GM18861 (cell line): ENCODE measurements at regions not wholly inside any gene's neighbourhood (a gene's known extent, or its start where the extent isn't known, plus 50 kb on each side); places are given as distances from the start of the nearest gene placed in this dataset.

ENCODE experiments used
- ATAC-seq: cut with Tn5 transposase; IDR thresholded peaks from one replicate; pipeline ENCODE4 v1.9.1; 2021; ENCODE audit not compliant: unreplicated experiment

DNA sequence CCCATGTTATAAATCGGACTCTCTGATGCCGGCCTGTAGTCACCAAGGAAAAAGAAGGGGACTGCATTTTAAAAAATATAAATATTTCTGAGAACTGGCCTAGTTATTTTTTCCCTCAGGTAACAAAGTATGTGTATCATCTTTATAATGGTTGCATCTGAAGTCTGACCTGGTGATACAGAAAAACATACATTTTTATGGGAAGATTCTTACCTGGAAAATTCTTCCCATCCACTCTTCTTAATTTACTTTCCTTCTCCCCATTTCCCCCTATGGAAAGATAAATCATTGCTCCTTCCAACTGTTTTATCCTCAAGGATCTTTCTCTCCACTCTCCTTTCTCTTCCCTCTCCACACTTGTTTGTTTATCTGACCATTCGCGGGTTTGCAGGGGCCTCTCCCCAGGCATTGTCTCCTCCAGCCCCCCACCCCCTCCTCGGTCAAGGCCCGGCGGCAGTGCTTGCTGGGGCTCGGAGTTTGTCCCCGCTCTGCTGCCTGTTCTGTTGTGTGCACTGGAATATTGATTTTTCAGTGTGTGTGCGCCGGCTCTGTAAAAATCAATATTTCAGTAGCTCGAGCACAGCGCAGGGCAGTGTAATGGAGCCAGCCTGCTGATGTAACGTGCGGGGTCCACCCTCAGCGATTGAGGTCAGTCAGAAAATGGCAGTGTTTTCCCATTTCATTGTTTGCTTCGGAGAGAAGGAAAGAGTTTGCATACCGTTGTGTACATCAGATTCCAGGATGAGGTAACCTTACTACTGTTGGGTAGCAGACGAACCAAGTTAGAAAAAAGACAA, 199.5 kb upstream of the NFE2L3 start:
- ATAC-seq, result no peak

DNA sequence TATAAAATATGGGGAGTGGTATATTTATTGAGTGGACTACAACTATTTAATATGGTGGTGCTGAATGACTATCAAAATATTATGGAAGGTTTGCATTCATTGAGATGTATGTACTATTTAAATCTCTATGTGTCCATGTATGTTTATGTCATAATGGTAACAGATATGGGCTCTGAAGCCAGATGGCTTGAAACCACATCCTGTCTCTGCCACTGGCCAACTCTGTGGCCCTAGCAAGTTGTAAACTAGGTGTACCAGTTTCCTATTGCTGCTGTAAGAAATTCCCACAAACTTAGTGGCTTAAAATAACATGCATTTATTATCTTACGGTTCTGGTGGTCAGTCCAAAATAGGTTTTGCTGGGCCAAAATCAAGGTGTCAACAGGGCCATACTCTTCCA, 198.1 kb upstream of the NFE2L3 start:
- ATAC-seq, result peak; percentile 33

DNA sequence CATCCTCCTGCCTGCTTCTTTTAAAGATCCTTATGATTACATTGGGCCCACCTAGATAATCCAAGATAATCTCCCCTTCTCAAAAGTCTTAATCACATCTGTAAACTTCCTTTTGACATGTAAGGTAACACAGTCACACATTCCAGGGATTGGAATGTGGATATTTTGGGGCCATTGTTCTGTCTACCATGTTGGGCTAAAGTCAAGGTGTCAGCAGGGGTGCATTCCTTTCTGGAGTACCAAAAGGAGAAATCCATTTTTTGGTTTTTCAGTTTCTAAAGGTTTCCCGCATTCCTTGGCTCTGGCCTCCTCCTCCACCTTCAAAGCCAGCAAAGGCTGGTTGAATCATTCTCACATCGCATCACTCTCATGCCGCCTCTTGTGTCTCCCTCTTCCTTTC, 197.6 kb upstream of the NFE2L3 start:
- ATAC-seq, result no peak

DNA sequence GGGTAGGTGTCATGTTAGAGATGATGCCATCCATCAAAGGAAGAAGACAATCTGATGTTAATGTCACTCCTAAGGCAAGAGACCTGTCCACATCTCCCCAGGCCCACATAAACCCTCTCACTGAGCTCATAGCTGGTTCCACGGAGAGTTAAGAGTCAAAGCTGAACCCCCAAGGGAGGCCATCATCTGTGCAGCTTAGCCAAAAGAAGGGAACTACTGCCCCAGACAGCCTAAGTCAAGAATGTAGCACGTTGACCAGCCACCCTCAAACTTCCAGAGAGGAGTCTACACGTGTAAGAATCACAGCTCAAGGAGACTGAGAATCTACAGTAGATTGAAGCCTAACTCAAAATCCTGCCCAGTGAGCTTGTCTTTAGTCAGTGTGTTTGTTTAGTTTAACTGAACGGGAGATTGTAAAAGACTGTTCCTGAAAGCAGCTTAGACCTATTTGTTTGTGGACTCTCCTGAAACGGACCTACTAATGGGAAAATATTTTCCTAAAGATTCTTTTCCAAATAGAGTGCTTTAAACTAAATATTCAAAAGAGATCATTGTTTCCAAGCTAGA, 192.7 kb upstream of the NFE2L3 start:
- ATAC-seq, result no peak

DNA sequence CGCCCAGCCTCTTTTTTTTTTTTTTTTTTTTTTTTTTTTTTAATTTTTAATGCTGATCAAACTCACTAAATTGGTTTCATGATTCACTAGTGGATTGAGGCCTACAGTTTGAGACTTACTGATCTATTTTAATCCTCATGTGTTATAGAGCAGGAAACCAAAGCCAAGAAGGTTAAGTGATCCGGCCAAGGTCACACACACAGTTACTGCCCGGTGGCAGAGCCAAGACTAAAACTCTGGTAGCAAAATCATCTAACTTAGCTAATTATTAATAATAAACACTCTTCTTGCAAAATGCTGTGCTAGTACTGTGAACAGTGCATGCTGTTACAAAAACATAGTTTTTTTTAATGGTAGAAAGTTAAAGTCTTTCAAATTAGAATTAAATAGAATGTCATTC, 188.3 kb upstream of the NFE2L3 start:
- ATAC-seq, result no peak

DNA sequence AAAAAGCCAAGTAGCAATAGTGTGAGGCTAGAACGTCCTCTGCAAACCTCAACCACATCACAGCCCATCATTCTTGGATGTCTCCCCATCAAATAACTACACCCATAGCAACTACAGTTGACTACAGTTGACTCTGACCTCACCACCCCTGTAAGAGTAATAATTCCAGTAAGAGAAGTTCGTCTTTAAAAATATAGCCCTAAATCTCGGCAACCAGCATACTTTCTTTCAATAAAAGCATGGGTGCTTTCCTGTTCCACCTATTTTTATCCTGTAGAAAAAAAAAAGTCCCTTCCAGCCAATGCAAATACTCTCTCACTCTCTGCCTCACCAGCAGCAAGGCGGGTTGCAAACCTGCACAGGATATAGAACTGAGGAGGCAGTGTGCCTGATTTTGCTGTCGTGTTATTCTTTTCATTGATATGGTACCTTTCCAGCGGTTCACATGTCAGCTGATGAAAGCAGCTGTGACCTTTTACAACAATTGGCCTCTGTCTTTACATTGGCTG, 187.5 kb upstream of the NFE2L3 start:
- ATAC-seq, result peak; percentile 32

DNA sequence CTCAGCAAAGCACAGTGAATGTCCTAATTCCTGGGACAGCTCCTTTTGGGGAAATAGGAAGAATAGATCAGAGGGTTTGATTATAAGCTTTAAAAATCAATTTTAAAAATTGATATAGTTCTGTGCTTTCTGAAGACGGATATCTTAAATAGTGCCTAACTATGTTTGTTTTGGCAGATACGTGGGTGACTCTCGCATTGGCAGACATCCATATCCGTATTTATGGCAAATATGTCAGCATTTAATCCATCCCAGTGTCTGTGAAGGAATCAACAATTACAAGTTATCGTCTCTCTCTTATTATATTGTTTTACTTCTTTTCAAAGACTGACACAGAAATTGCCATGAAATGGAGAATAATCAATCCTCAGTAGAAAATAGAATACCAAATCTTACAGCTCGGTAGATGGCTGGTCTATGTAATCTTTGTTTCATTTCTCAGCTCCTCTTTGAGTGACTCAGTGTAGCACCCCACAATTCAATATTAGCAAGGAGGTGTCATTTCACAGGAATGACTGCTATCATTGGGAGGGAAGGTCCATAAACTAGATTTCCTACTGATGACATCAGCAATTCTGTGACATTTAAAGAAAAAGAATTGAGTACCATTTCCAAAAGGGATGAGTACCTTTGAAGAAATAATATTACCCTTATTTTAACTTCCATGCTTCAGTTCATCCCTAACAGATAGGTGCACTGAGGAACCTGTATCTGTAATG, 186.4 kb upstream of the NFE2L3 start:
- no peak for ATAC-seq

DNA sequence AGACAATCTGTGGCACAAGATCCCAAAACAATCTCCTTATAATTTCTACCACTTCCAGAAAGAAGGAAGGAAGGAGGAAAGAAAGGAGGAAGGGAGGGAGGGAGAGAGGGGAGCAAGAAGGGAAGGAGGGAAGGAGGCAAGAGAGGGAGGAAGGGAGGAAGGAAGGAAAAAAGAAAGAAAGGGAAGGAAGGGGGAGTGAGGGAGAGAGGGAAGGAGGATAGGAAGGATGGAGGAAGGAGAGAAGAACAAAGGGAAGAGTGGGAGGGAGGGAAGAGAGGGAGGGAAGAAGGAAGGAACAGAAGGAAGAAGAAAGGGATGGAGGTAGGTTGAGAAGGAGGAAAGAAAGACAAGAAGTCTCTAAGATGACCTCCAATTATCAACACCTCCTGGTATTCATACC, 185.5 kb upstream of the NFE2L3 start:
- ATAC-seq, result no peak

DNA sequence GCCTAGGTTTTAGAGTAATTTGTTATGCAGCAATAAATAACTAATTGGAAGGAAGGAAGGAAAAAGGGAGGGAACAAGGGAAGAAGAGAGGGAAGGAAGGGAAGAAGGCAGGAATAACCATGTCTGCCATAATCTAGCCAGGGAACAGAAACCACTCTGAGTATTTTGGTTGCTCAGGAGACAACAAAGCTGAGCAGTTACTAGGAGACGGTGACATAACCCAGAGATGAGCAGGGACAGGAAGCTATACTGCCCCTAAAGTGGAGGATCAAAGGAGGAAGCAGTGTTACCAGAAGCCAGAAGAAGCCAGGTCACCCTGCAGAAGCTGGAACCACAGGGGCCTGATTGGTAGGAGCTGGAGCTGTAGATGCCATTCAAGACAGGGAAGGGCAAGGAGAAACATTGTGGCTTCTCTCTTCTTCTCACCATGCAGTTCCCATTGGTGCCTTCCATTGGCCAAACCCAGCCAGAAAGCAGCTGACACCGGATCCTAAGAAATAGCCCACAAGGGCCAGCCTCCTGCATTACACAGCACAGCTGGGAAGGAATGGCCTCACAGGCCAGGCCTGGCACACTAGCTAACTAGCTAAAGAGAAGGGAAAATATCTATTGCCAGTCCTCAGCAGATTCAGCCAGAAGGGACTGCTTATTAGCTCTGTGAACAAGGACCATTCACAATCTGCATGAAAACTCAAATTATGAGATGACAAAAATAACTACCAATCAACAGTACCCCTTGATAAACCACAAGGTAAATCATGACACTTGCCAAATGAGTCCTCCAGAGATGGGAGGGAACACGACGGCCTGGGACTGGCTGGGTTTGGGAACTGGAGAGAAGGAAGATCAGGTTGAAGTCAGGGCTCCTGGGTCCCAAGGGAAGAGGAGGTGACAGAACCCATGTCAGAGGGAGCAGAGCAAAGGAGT, 184.5 kb upstream of the NFE2L3 start:
- ATAC-seq, result peak; percentile 28

DNA sequence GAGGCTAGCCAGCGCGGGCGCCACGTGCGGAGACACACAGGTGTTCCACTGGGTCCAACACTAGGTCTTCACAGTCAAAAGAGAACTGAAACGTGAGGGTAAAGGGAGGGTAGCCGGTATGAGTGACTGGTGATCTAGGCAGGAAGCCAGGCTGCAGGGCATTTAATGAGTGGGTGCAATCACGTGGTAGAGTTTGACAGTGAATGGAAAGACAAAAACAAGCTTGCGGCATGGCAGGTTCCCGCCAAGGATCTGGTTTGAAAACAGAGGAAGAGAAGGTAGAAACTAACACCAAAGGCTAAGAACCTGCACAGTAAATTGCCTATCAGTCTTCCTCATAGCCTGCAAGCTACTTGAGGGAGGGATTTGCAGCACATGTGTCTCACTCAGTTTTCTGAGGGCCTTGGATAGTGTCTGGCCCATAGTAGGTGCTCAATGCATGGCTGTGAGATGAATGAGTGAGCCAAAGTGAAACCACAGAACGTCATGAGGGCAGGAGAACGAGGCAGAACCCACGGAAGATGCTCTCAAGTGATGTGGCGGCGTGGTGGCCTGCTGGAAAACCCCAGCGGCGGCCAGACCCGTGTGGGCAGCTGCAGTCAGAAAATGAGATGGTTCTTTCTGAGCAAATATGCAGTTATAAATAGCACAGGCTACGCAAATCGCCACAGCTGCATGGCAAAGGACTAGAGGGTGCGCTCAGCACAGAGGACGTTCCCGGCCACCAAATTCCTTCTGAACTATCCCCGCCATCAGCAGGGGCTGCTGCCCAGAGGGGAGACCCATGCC, 183.6 kb upstream of the NFE2L3 start:
- peak; percentile 54 for ATAC-seq

DNA sequence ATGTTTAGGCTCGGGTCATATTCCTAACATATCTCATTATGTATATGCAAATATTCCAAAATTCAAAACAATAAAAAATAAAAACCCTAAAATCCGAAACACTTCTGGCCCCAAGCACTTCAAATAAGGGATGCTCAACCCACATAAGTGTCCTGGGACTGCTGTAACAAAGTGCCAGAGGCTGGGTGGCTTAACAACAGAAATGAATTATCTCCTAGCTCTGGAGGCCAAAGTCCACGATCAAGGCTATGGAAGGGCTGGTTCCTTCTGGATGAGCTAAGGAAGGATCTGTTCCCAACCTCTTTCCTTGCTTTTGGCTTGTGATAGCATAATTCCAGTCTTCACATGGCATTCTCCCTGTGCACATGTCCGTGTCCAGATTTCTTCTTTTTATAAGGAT, 181.6 kb upstream of the NFE2L3 start:
- ATAC-seq, result no peak

DNA sequence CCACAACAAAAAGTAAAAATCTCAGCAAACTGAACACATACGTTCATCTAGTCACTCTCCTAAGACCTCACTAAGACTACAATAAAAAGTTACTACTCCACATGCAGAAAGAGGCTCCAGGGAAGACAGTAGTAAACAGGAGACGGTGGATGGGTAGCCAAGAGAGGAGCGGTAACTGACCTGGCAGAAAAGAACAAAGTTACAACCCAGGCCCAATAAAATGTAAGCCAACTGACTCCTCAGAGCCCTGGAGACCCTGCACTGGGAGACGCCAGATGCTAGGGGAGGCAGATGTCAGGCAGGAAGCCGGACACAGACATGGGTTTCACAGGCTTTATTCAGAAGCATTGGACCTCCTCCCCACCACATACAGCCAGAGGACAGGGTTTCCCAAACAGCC, 181.1 kb upstream of the NFE2L3 start:
- ATAC-seq, result no peak

DNA sequence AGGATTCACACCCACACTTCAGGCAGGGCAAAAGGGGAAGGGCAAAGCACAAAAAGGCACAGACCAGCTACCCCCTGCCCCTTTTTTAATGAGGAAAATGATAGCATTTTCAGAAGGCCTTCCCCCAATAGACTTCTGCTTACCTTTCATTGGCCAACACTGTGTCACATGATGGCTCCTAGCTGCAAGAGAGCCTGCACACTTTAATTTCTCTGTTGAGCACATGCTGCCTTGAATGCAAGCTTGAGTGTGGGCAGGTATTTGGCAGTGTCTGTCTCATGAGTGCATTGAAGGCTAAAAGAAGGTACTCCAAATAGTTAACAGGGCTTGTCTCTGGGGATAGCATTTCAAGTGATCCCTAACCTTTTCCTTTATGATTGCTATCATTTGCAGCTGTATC, 175.4 kb upstream of the NFE2L3 start:
- ATAC-seq, result no peak

DNA sequence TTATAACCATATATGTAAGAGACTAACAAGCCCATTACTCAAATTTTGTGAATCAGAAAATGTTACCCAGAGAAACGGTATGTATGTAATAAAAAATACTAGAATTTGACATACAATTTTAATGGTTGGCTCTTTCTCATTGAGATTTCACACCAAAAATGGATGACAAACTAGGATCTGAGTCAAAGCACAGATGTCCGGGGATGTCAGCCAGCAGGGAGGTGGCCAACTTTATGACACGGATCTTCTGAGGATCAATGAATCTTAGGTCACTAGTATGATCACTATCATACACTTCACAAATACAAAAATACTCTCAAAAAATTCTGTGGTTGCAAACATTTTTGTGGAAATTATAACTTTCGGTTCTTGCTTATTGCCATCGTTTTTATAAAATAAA, 173.5 kb upstream of the NFE2L3 start:
- no peak for ATAC-seq

DNA sequence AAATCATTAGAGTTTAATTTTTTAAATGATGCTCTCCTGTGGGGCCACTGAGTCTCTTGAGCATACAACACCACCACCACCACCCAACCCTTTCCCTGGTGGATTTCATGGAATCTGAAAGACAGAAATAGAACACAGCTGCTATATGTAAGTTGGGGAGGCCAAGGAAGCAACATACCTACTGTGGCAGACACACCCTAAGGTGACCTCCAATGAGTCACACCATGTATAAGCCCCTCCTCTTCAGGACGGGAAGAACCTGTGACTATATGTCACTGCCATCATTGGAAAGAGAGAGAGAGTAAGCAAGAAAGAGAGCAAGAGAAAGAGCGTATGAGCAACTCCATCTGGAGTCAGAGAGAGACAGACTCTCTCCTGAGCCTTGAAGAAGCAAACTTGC, 172.4 kb upstream of the NFE2L3 start:
- ATAC-seq, result no peak

DNA sequence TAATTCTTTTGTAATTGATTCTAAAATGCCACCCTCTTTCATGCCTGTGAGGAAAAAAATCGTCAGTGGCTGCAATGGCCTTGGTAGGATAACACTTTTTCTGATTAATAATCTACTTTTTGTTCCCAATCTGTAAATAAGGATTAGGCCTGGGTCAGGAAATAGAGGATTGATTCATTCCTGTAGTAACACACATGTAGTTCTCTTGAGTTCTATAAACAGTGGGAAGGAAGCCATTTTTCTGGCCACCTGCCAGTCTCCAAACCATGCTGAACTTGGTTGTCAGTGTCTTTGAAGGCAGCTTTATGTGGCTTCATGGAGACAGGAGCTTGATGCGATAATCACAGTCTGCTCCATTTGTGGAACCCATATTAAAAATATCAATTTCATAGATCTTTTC, 169.3 kb upstream of the NFE2L3 start:
- no peak for ATAC-seq

DNA sequence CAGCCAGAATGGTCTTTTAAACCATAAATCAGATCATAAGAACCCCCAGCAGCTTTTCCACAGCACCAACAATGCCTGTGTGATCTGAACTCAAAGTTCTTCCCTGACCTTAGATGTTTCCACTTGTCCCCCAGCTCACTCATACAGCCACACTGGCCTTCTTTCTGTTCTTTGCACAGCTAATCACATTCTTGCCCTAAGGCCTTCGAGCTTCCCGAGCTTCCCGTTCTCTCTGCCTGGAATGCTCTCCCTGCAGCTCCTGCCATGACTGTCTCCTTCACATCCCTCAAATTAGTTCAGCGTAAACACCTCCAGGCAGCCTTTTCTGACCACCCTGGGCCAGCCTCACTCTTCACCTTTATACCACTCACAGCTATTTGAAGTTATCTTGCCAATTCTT, 166.8 kb upstream of the NFE2L3 start:
- no peak for ATAC-seq

DNA sequence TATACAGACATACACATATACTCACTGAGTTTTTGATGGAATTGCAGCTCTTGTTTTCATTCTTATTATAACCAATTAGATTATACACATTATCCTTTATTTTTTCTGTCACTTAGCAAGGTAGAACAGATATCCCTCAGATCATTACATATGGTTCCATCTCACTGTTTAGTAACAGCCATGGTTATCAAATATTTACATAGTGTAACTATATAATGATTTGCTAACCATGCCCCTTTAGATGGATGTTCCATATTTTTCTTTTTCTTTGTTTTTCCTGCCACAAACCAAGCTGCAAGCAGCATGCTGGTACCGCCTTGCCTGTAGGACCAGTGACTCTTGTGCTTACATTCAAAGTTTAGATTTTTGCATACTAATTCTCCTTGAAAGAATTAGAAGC, 163.4 kb upstream of the NFE2L3 start:
- no peak for ATAC-seq

DNA sequence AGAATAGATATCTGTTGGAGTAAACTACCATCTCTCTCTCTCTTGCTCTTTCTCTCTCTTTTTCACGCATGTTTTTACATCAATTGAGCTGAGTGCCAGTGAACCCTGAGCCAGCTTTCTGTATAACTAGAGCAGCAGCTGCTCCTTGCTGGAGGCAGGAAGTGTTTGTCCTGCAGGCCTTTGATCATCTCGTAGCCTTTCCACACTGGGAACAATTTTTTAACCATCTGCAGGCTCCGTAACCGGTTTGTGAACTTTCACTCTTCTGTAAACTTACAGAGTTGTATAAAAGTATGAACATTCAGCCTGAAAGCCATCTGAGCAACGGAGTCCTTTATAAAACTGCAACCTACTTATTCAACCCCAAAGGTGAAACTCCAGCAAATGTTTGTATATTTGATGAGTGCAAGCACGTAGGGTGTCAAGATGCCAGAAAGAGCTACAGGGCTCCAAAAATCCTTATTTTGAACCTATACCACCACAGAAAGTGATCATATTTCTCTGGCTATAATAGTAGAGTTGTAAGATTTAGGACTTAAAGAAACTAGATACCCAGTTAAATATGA, 162.8 kb upstream of the NFE2L3 start:
- ATAC-seq, result no peak

DNA sequence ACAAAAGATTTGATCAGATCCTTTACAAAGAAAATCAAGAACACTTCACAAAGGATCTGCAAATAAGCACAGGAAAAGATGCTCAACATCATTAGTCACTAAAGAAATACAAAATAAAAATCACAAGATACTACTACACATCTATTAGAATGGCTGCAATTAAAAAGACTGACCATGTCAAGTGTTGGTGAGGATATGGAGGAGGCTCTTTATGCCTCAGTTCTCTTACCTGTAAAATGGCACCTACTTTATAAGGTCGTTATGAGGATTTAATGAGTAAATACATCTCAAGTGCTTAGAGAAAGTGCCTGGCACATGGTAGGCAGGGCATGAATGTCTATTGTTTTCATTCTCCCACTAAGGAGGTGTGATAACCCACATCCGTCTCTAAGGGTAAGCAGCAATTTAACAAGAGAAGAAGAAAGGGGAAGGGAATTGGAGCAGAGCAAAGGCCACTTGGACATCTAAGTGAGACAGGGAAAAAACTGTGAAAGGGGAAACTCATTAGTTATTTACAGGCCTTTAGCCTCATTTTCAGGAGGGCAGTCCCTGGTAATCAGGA, 157.5 kb upstream of the NFE2L3 start:
- ATAC-seq, result no peak
